Mesenchymal stem cell (in vitro differentiated cells and primary cell): ENCODE measurements at regions not wholly inside any gene's neighbourhood (a gene's known extent, or its start where the extent isn't known, plus 50 kb on each side); places are given as distances from the start of the nearest gene placed in this dataset.

Experiments used
- DNase-seq: peaks from one replicate; pipeline ENCODE4 v3.0.0-alpha.2; 2013
- H2AFZ ChIP-seq: one replicate; pipeline ENCODE4 v1.6.1; 2013; ENCODE audit warnings: low read depth, mild to moderate bottlenecking, control low read depth, inconsistent platforms, low read length, moderate library complexity
- H2AK5ac ChIP-seq: 2 replicates; pipeline ENCODE4 v1.6.1; 2013; ENCODE audit warnings: low read length, moderate library complexity, mild to moderate bottlenecking, inconsistent platforms; ENCODE audit not compliant: severe bottlenecking
- H2BK120ac ChIP-seq: one replicate; pipeline ENCODE4 v1.6.1; 2013; ENCODE audit warnings: low read depth, mild to moderate bottlenecking, inconsistent platforms, low read length, moderate library complexity
- H2BK12ac ChIP-seq, 2 experiments: one replicate each; pipeline ENCODE4 v1.6.1; 2013; ENCODE audit warnings: inconsistent platforms in 2 of 2, low read length in 2 of 2, mild to moderate bottlenecking in 2 of 2, moderate library complexity in 2 of 2, control low read depth in 1 of 2
- H2BK15ac ChIP-seq: one replicate; pipeline ENCODE4 v1.6.1; 2013; ENCODE audit warnings: mild to moderate bottlenecking, low read depth, inconsistent platforms; ENCODE audit not compliant: poor library complexity, severe bottlenecking
- H2BK5ac ChIP-seq: 2 replicates; pipeline ENCODE4 v1.6.1; 2013; ENCODE audit warnings: low read depth, mild to moderate bottlenecking, low read length, control low read depth, inconsistent platforms; ENCODE audit not compliant: poor library complexity, severe bottlenecking
- H3K14ac ChIP-seq, 2 experiments: one replicate each; pipeline ENCODE4 v1.6.1; 2013; ENCODE audit warnings: inconsistent platforms in 2 of 2, low read length in 2 of 2, control low read depth in 1 of 2, mild to moderate bottlenecking in 1 of 2, moderate library complexity in 1 of 2
- H3K18ac ChIP-seq, 2 experiments: one replicate each; pipeline ENCODE4 v1.6.1; 2013; ENCODE audit warnings: inconsistent platforms in 2 of 2, low read length in 2 of 2, control low read depth in 1 of 2, low read depth in 1 of 2, mild to moderate bottlenecking in 1 of 2
- H3K23ac ChIP-seq, 2 experiments: one replicate each; pipeline ENCODE4 v1.6.1; 2013; ENCODE audit warnings: inconsistent platforms in 2 of 2, low read length in 2 of 2, mild to moderate bottlenecking in 2 of 2, moderate library complexity in 2 of 2, control low read depth in 1 of 2
- H3K27ac ChIP-seq: 2 replicates; pipeline ENCODE4 v1.5.1; 2013; ENCODE audit warnings: mild to moderate bottlenecking, moderate library complexity, low read length, control low read depth, inconsistent platforms; ENCODE audit not compliant: poor library complexity, severe bottlenecking
- H3K27me3 ChIP-seq, 2 experiments: 2 replicates each; pipeline versions ENCODE4 v1.6.1 to v1.7.0; 2013; ENCODE audit warnings: low read length in 2 of 2, mild to moderate bottlenecking in 2 of 2, moderate library complexity in 2 of 2, control low read depth in 1 of 2, inconsistent platforms in 1 of 2; ENCODE audit not compliant: control insufficient read depth in 1 of 2, insufficient read depth in 1 of 2
- H3K36me3 ChIP-seq, 2 experiments: 2 replicates each; pipeline versions ENCODE4 v1.6.1 to v1.7.0; 2013; ENCODE audit warnings: low read length in 2 of 2, control low read depth in 1 of 2, inconsistent platforms in 1 of 2, low read depth in 1 of 2, mild to moderate bottlenecking in 1 of 2; ENCODE audit not compliant: insufficient read depth in 2 of 2, control insufficient read depth in 1 of 2
- H3K4ac ChIP-seq, 2 experiments: one replicate each; pipeline ENCODE4 v1.6.1; 2013; ENCODE audit warnings: inconsistent platforms in 2 of 2, low read length in 2 of 2, mild to moderate bottlenecking in 2 of 2, moderate library complexity in 2 of 2, control low read depth in 1 of 2, low read depth in 1 of 2
- H3K4me1 ChIP-seq: 2 replicates; pipeline ENCODE4 v1.6.1; 2013; ENCODE audit warnings: low read depth, low read length, control low read depth; ENCODE audit not compliant: control insufficient read depth, insufficient read depth
- H3K4me2 ChIP-seq: 2 replicates; pipeline ENCODE4 v1.6.1; 2013; ENCODE audit warnings: low read length, mild to moderate bottlenecking, inconsistent platforms; ENCODE audit not compliant: poor library complexity, severe bottlenecking
- H3K4me3 ChIP-seq, 2 experiments: 2 replicates each; pipeline versions ENCODE4 v1.5.1 to v1.7.0; 2013; ENCODE audit warnings: low read length in 2 of 2, mild to moderate bottlenecking in 2 of 2, control low read depth in 1 of 2, low read depth in 1 of 2; ENCODE audit not compliant: insufficient read depth in 1 of 2
- H3K79me1 ChIP-seq: replicated peaks from 2 replicates; pipeline ENCODE4 v1.6.1; 2013; ENCODE audit warnings: mild to moderate bottlenecking, control low read depth, low read length, inconsistent platforms; ENCODE audit not compliant: poor library complexity, severe bottlenecking
- H3K9ac ChIP-seq: 2 replicates; pipeline ENCODE4 v1.7.0; 2013; ENCODE audit warnings: mild to moderate bottlenecking, low read length, moderate library complexity
- H3K9me3 ChIP-seq: 2 replicates; pipeline ENCODE4 v1.7.0; 2013; ENCODE audit warnings: mild to moderate bottlenecking, low read length; ENCODE audit not compliant: control insufficient read depth
- H4K8ac ChIP-seq: one replicate; pipeline ENCODE4 v1.6.1; 2013; ENCODE audit warnings: inconsistent platforms, mild to moderate bottlenecking, low read length, moderate library complexity
- H4K91ac ChIP-seq: one replicate; pipeline ENCODE4 v1.6.1; 2013; ENCODE audit warnings: mild to moderate bottlenecking, low read length, inconsistent platforms
- WGBS: methylation state at CpG from one replicate; pipeline ENCODE4 v1.1.7; 2013; ENCODE audit warnings: mixed read lengths; 5-methylcytosine and 5-hydroxymethylcytosine counted together

GRCh38 chr4:23366557-23366906 is 523.3 kb downstream of the PPARGC1A start:
- Histone ChIP-seq H3K36me3 (no peaks in the 10 kb centered on the region), H3K4me3 (no peak overlapping the region), H3K9ac (no peak overlapping the region), H2AFZ (no peak overlapping the region), H3K4me1 (no peaks in the 10 kb centered on the region), H4K8ac (no peak overlapping the region), H3K23ac (no peak overlapping the region), H2BK12ac (no peak overlapping the region), H3K14ac (no peak overlapping the region), H3K9me3 (no peaks in the 10 kb centered on the region), H3K27ac (no peak overlapping the region), H3K18ac (no peak overlapping the region), H3K4ac (no peak overlapping the region), H4K91ac (no peak overlapping the region), H3K4me2 (no peak overlapping the region), H2BK120ac (no peak overlapping the region), H3K27me3 (no peaks in the 10 kb centered on the region), H3K79me1 (no peaks in the 10 kb centered on the region), H2AK5ac (no peak overlapping the region), H2BK5ac (no peak overlapping the region), H2BK15ac (no peak overlapping the region)
- no peak for DNase-seq
- no CpG with 5 or more reads among the region's 1 CpG for WGBS

DNA sequence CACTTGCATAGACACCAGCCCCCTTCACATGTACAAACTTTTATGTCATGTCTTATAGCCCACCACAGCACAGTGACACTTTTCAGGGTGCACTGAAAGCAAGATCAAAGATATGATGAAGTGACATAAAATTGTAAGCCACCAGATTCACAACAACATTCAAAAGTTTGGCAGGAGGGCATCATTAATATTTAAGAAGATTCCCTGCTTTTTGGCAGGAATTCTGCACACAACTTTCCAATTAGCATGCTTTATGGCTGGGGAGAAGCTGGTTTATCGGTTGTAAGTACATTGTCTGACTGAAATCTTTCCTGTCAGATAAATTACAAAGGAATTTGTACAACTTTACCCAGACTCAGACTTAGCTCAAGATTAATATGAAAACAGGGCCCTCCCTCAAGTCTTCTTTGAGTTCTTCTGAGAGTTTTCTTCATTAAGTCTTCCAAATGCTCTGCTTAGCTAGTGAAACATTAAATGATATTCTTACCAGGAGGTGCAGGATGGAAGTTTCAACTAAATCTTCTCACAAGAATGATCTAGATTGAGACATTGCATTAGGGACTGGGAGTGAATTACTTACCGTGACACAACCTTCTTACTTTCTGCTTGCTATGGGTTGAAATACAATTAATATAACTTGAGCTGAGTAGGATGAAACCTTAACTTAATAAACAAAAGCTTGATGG is 523.8 kb downstream of the PPARGC1A start:
- Histone ChIP-seq H2AK5ac (no peak overlapping the region), H3K36me3 (no peaks in the 10 kb centered on the region), H3K4me3 (no peak overlapping the region), H3K4me2 (no peak overlapping the region), H4K8ac (no peak overlapping the region), H3K4me1 (no peaks in the 10 kb centered on the region), H3K27ac (no peak overlapping the region), H3K14ac (no peak overlapping the region), H3K9ac (no peak overlapping the region), H3K18ac (no peak overlapping the region), H3K27me3 (no peaks in the 10 kb centered on the region), H2BK15ac (no peak overlapping the region), H3K4ac (no peak overlapping the region), H2BK5ac (no peak overlapping the region), H3K23ac (no peak overlapping the region), H2AFZ (no peak overlapping the region), H3K9me3 (no peaks in the 10 kb centered on the region), H2BK120ac (no peak overlapping the region), H4K91ac (no peak overlapping the region), H2BK12ac (no peak overlapping the region), H3K79me1 (no peaks in the 10 kb centered on the region)
- DNase-seq = no peak
- 20% methylated on average over 1 of the region's 2 CpGs for WGBS

DNA sequence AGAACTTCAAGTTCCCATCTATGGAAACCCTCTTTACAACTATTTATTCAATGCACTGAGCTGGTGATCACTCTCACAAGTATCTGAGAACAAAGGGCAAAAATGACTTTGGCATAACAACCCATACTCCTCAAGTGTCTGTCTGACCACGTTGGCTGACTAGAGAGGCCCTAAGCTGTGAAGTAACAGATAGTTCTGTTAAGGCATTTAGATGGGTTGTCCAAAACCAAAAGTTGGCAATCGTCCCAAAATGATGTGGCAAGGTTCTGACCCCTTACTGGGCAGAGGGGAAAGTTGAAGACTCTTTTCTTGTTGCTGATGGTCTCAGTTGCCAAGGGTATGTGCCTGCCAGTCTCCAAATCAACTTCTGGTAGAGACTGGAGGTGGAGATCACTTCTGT is 524.8 kb downstream of the PPARGC1A start:
- Histone ChIP-seq H2AK5ac (no peak overlapping the region), H3K36me3 (no peaks in the 10 kb centered on the region), H3K4me3 (no peak overlapping the region), H3K14ac (no peak overlapping the region), H2BK5ac (no peak overlapping the region), H2BK15ac (no peak overlapping the region), H3K4me2 (no peak overlapping the region), H3K27me3 (no peaks in the 10 kb centered on the region), H3K4me1 (no peaks in the 10 kb centered on the region), H2AFZ (no peak overlapping the region), H4K91ac (no peak overlapping the region), H3K27ac (no peak overlapping the region), H3K9me3 (no peaks in the 10 kb centered on the region), H3K4ac (no peak overlapping the region), H4K8ac (no peak overlapping the region), H3K9ac (no peak overlapping the region), H2BK120ac (no peak overlapping the region), H3K18ac (no peak overlapping the region), H3K23ac (no peak overlapping the region), H3K79me1 (no peaks in the 10 kb centered on the region), H2BK12ac (no peak overlapping the region)
- DNase-seq = no peak
- WGBS = 48% methylated on average over 2 of the region's 2 CpGs

DNA sequence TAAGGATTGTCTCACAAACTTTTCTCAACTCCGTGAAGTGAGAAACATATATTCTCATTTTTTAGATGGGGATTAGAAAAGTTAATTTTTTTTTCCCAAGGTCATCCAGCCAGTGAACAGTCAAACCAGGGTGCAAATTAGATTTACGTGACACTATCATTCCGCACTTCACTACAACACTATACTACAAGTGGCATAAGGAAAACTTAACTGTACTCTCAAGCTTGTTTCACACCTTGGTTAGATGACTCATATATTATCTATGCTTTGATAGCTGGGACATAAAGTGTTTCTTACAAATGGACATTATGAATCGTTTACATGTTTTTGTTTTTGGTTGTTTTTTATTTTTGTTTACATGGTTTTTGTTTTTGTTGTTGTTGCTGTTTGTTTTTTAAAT is 525.7 kb downstream of the PPARGC1A start:
- H2BK15ac ChIP-seq = no peak overlapping the region
- WGBS = 100% methylated on average over 2 of the region's 4 CpGs
- H3K27ac ChIP-seq = no peak overlapping the region

More for the DNA sequence above, 525.7 kb downstream of the PPARGC1A start:
- Histone ChIP-seq H3K14ac (no peak overlapping the region), H3K4me2 (no peak overlapping the region), H3K23ac (no peak overlapping the region), H3K4ac (no peak overlapping the region), H3K18ac (no peak overlapping the region), H3K79me1 (no peaks in the 10 kb centered on the region), H2AK5ac (no peak overlapping the region), H2BK5ac (no peak overlapping the region), H3K4me1 (no peaks in the 10 kb centered on the region), H3K4me3 (no peak overlapping the region), H3K9ac (no peak overlapping the region), H2AFZ (no peak overlapping the region), H3K36me3 (no peaks in the 10 kb centered on the region), H3K9me3 (no peaks in the 10 kb centered on the region), H2BK120ac (no peak overlapping the region), H4K8ac (no peak overlapping the region), H3K27me3 (no peaks in the 10 kb centered on the region), H4K91ac (no peak overlapping the region), H2BK12ac (no peak overlapping the region)
- DNase-seq = no peak
